ENCODE measurements at regions not wholly inside any gene's neighbourhood (a gene's known extent, or its start where the extent isn't known, plus 50 kb on each side); places are given as distances from the start of the nearest gene placed in this dataset.

DNA sequence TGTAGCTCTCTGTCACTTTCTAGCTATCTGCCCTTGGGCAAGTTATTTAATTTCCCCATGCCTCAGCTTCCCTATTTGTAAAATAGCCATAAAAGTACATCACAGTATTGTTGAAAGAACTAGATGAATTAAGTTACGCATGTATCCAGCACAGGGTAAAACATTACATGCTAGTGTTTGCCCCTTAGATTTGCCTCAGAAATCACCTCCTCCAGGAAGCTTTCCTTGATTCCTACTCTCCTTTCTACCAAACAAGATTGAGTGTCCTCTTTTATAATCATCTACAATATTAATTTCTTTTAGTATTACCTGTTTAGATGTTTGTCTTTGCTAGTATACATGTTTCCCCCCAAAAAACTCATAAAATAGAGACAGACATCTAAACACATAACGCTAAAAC, 369.5 kb downstream of the GBA3 start:
- H3K4me2 ChIP-seq (ENCODE audit: insufficient read depth, insufficient read length, low read length), result no peak overlapping the region
- no peak overlapping the region for H3T11ph ChIP-seq (ENCODE audit: low read length)
- H2BK5ac ChIP-seq (ENCODE audit: insufficient read length, low read length), result no peak overlapping the region
- no peaks in the 10 kb centered on the region for H3K9me3 ChIP-seq (ENCODE audit: control insufficient read depth, low read depth, low read length)
- no peak overlapping the region for H2BK120ac ChIP-seq (ENCODE audit: low read depth, low read length, poor library complexity, severe bottlenecking)
- TF ChIP-seq, protein P1, sequence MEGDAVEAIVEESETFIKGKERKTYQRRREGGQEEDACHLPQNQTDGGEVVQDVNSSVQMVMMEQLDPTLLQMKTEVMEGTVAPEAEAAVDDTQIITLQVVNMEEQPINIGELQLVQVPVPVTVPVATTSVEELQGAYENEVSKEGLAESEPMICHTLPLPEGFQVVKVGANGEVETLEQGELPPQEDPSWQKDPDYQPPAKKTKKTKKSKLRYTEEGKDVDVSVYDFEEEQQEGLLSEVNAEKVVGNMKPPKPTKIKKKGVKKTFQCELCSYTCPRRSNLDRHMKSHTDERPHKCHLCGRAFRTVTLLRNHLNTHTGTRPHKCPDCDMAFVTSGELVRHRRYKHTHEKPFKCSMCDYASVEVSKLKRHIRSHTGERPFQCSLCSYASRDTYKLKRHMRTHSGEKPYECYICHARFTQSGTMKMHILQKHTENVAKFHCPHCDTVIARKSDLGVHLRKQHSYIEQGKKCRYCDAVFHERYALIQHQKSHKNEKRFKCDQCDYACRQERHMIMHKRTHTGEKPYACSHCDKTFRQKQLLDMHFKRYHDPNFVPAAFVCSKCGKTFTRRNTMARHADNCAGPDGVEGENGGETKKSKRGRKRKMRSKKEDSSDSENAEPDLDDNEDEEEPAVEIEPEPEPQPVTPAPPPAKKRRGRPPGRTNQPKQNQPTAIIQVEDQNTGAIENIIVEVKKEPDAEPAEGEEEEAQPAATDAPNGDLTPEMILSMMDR (conservative IDR thresholded peaks at IDR 0.05), result no peak
- H3K56ac ChIP-seq (ENCODE audit: insufficient read length, low read depth, low read length), result no peak overlapping the region
- Mint-ChIP-seq H3K27me3 (ENCODE audit: low read depth) (no peaks in the 10 kb centered on the region), H3K4me3 (no peak overlapping the region), H3K27ac (no peak overlapping the region), H3K36me3 (ENCODE audit: insufficient read depth in 1 of 3, low read depth in 3 of 3) (no peaks in the 10 kb centered on the region), H3K4me1 (peaks cover 14 to 19% of the 10 kb centered on the region in 2 experiments), H3K9me3 (no peaks in the 10 kb centered on the region)
- no peaks in the 10 kb centered on the region for H3K79me1 ChIP-seq (ENCODE audit: insufficient read depth, low read depth, low read length, poor library complexity, severe bottlenecking)
- H3K4ac ChIP-seq (ENCODE audit: low read depth, low read length), result no peak overlapping the region
- no peak for DNase-seq
- H3K27ac ChIP-seq (ENCODE audit: insufficient read length, low read depth, low read length), result no peak overlapping the region
- H3K23ac ChIP-seq (ENCODE audit: insufficient read length, low read depth, low read length), result no peak overlapping the region
- no peaks in the 10 kb centered on the region for H3K27me3 ChIP-seq (ENCODE audit: insufficient read depth, low read length)
- no peak overlapping the region for H2BK12ac ChIP-seq (ENCODE audit: insufficient read length, low read depth, low read length)
- H4K5ac ChIP-seq (ENCODE audit: insufficient read length, low read depth, low read length), result no peak overlapping the region
- no peaks in the 10 kb centered on the region for H4K20me1 ChIP-seq (ENCODE audit: control insufficient read depth, insufficient read depth, insufficient read length)
- no peak overlapping the region for H2BK15ac ChIP-seq (ENCODE audit: low read depth, low read length)
- no peak overlapping the region for H2AFZ ChIP-seq (ENCODE audit: low read length)
- no peak overlapping the region for H3K9ac ChIP-seq (ENCODE audit: extremely low read depth, insufficient read length, low read length)
- no CpG with 5 or more reads among the region's 2 CpGs for WGBS (ENCODE audit: extremely low coverage, insufficient read length, low lambda C conversion rate)
- no peak overlapping the region for H4K91ac ChIP-seq (ENCODE audit: insufficient read length, low read depth, low read length)
- no peak overlapping the region for H3K18ac ChIP-seq (ENCODE audit: insufficient read length, low read depth, low read length)
- H3K79me2 ChIP-seq (ENCODE audit: insufficient read depth, low read length), result no peaks in the 10 kb centered on the region
- no peak overlapping the region for H4K8ac ChIP-seq (replicated peaks; ENCODE audit: insufficient read length, low read depth, low read length)
- H3K23me2 ChIP-seq (ENCODE audit: insufficient read length, low read depth, low read length, poor library complexity, severe bottlenecking), result no peaks in the 10 kb centered on the region
- H3K4me1 ChIP-seq (ENCODE audit: insufficient read depth, low read length), result no peaks in the 10 kb centered on the region
- no peak overlapping the region for H2AK5ac ChIP-seq (ENCODE audit: insufficient read length, low read length)
- H2BK20ac ChIP-seq (ENCODE audit: low read depth, low read length, poor library complexity, severe bottlenecking), result no peak overlapping the region
- H3K14ac ChIP-seq (ENCODE audit: insufficient read depth, low read length), result no peak overlapping the region
